Left lung (tissue), 4 donors: ENCODE measurements at regions not wholly inside any gene's neighbourhood (a gene's known extent, or its start where the extent isn't known, plus 50 kb on each side); places are given as distances from the start of the nearest gene placed in this dataset.

Experiments
- ATAC-seq: fragments of 200-7000 bp; cut with Tn5 transposase; one replicate; pipeline ENCODE4 v1.9.1; 2020; ENCODE audit warnings: moderate library complexity
- DNase-seq, 4 donors: peaks; one replicate each; pipeline ENCODE4 v3.0.0-alpha.2; 2013 to 2020
- H3K27ac ChIP-seq, 2 donors: fragments of 200-600 bp; sonication (generic) in 1 of 2; one replicate each; pipeline versions ENCODE4 v1.5.0 to v1.8.0; 2020 to 2021
- H3K27me3 ChIP-seq, 2 donors: fragments of 200-600 bp; sonication (generic) in 1 of 2; one replicate each; pipeline versions ENCODE4 v1.5.0 to v1.8.0; 2020 to 2021
- H3K36me3 ChIP-seq, 2 donors: fragments of 200-600 bp; sonication (generic) in 1 of 2; one replicate each; pipeline versions ENCODE4 v1.5.0 to v1.8.0; 2020 to 2021
- H3K4me1 ChIP-seq, 2 donors: fragments of 200-600 bp; one replicate each; pipeline ENCODE4 v1.8.0; 2021
- H3K4me3 ChIP-seq, 2 donors: fragments of 200-600 bp; sonication (generic) in 1 of 2; one replicate each; pipeline versions ENCODE4 v1.5.0 to v1.8.0; 2020 to 2021; ENCODE audit warnings: mild to moderate bottlenecking in 1 of 2
- H3K9me3 ChIP-seq, 2 donors: fragments of 200-600 bp; sonication (generic) in 1 of 2; one replicate each; pipeline versions ENCODE4 v1.5.0 to v1.8.0; 2020 to 2021
- CTCF ChIP-seq, 2 donors: fragments of 200-600 bp; sonication (generic) in 1 of 2; IDR thresholded peaks; one replicate each; pipeline versions ENCODE4 v1.5.0 to v1.8.0; 2021; ENCODE audit warnings: antibody characterized with exemption in 2 of 2
- intact Hi-C, 2 donors: fragments of 100-400 bp; cut with DNase I; formaldehyde crosslinking; loops; one replicate each; pipeline versions ENCODE4 v1.11.2 to v1.14.2; 2022
- donor health status: DM: no; HTN: yes; CAD: no.
- donor health status: DM: no; HTN: no; CAD: no.

GRCh38 chr12:58270966-58271705, 329.8 kb downstream of the ATP23 start:
- DNase-seq: no peak
- H3K4me3 ChIP-seq: no peak overlapping the region
- H3K4me1 ChIP-seq: no peaks in the 10 kb centered on the region
- ATAC-seq: no peak
- intact Hi-C loops: no loop called here
- TF ChIP-seq CTCF (IDR thresholded peaks at IDR 0.05): no peak
- peaks cover 0 to 4% of the 10 kb centered on the region in 2 donors for H3K9me3 ChIP-seq
- H3K36me3 ChIP-seq: no peaks in the 10 kb centered on the region
- H3K27me3 ChIP-seq: no peaks in the 10 kb centered on the region
- no peak overlapping the region for H3K27ac ChIP-seq

GRCh38 chr12:58272461-58272860, 331.1 kb downstream of the ATP23 start:
- intact Hi-C loops: no loop called here
- Histone ChIP-seq H3K27ac (no peak overlapping the region), H3K4me1 (no peaks in the 10 kb centered on the region), H3K27me3 (no peaks in the 10 kb centered on the region), H3K4me3 (no peak overlapping the region), H3K36me3 (no peaks in the 10 kb centered on the region), H3K9me3 (peaks cover 0 to 17% of the 10 kb centered on the region in 2 donors)
- DNase-seq: no peak
- TF ChIP-seq CTCF (IDR thresholded peaks at IDR 0.05): no peak
- ATAC-seq: no peak

- TF ChIP-seq CTCF (IDR thresholded peaks at IDR 0.05): no peak
- no peak for DNase-seq
- Histone ChIP-seq H3K27me3 (no peaks in the 10 kb centered on the region), H3K9me3 (peaks cover 0 to 40% of the 10 kb centered on the region in 2 donors), H3K4me3 (no peak overlapping the region), H3K4me1 (no peaks in the 10 kb centered on the region), H3K36me3 (no peaks in the 10 kb centered on the region), H3K27ac (no peak overlapping the region)
- ATAC-seq: no peak
- intact Hi-C loops: no loop called here
These were observed 335.9 kb downstream of the ATP23 start for GRCh38 chr12:58277231-58277630.

- H3K27ac ChIP-seq: peak overlapping the region in 1 of 2 donors; percentile 13
- H3K4me3 ChIP-seq: no peak overlapping the region
- intact Hi-C loops: no loop called here
- ATAC-seq (peak; percentile 86), DNase-seq (no peak)
- no peaks in the 10 kb centered on the region for H3K4me1 ChIP-seq
- peaks cover 0 to 18% of the 10 kb centered on the region in 2 donors for H3K9me3 ChIP-seq
- no peaks in the 10 kb centered on the region for H3K27me3 ChIP-seq
- no peaks in the 10 kb centered on the region for H3K36me3 ChIP-seq
- no peak for TF ChIP-seq CTCF (IDR thresholded peaks at IDR 0.05)
These were observed 342.2 kb downstream of the ATP23 start for GRCh38 chr12:58283553-58283952.

GRCh38 chr12:58285551-58285950, 344.2 kb downstream of the ATP23 start:
- no peak for TF ChIP-seq CTCF (IDR thresholded peaks at IDR 0.05)
- ATAC-seq: no peak
- H3K4me3 ChIP-seq: no peak overlapping the region
- no peak overlapping the region for H3K27ac ChIP-seq
- intact Hi-C loops: no loop called here
- no peaks in the 10 kb centered on the region for H3K4me1 ChIP-seq
- peaks cover 0 to 12% of the 10 kb centered on the region in 2 donors for H3K9me3 ChIP-seq
- no peak for DNase-seq
- H3K27me3 ChIP-seq: no peaks in the 10 kb centered on the region
- H3K36me3 ChIP-seq: no peaks in the 10 kb centered on the region
